HepG2 (cell line): ENCODE measurements at regions not wholly inside any gene's neighbourhood (a gene's known extent, or its start where the extent isn't known, plus 50 kb on each side); places are given as distances from the start of the nearest gene placed in this dataset.
"Not testable (repeated sequence)": the region's sequence is repeated elsewhere in the genome, so short reads cannot be mapped to it uniquely, and the experiment has no call there.

Experiments used
- ATAC-seq: fragments of 200-7000 bp; cut with Tn5 transposase; 3 replicates; pipeline ENCODE4 v1.9.1; 2020; ENCODE audit warnings: mild to moderate bottlenecking, moderate library complexity
- BruUV-seq: library from RNA; stranded (reverse); fragments of 400-500 nt; replicated peaks from 2 replicates; lab custom pipeline; 2021; lab: Mats Ljungman, UMichigan
- CTCF ChIA-PET: fragments of 300-600 bp; formaldehyde crosslinking; extraction: SDS; loops from one replicate; lab custom pipeline; 2021; ENCODE audit warnings: low total read pairs, inconsistent platforms, low intra/inter-chr PET ratio; lab: Yijun Ruan, JAX
- POLR2A ChIA-PET: fragments of 350-600 bp; sonication (Branson Sonifier 250); formaldehyde crosslinking; loops from one replicate; lab custom pipeline; 2020; ENCODE audit warnings: antibody characterized with exemption, inconsistent platforms; lab: Yijun Ruan, JAX
- DNase-seq: peaks from one replicate; pipeline ENCODE4 v3.0.0-alpha.2; 2015; ENCODE audit warnings: low spot score
- FAIRE-seq: peaks from 3 replicates; lab custom pipeline; 2011; peaks lifted over from hg19 to GRCh38; lab: Jason Lieb, UNC
- H2AFZ ChIP-seq: one replicate; pipeline ENCODE4 v1.6.1; 2011; ENCODE audit warnings: low read length, inconsistent platforms
- H3K27ac ChIP-seq: fragments of 300-600 bp; 3 replicates; pipeline ENCODE4 v1.8.0; 2011; ENCODE audit warnings: mixed run types, mild to moderate bottlenecking, mixed read lengths, low read length, inconsistent platforms; ENCODE audit not compliant: insufficient read depth; ENCODE audit errors: extremely low read length
- H3K27me3 ChIP-seq, 2 experiments: fragments of 200-600 bp in 1 of 2; 2 replicates in 1 of 2; 3 replicates in 1 of 2; pipeline versions ENCODE4 v1.6.0 to v1.8.0; 2011; ENCODE audit warnings: low read length in 2 of 2, mild to moderate bottlenecking in 2 of 2, moderate library complexity in 2 of 2, inconsistent platforms in 1 of 2; ENCODE audit not compliant: insufficient read depth in 2 of 2, control insufficient read depth in 1 of 2
- H3K36me3 ChIP-seq, 2 experiments: fragments of 200-600 bp in 1 of 2; replicated peaks in 1 of 2; 2 replicates in 1 of 2; 3 replicates in 1 of 2; pipeline versions ENCODE4 v1.5.1 to v1.8.0; 2011; ENCODE audit warnings: low read length in 2 of 2, inconsistent platforms in 1 of 2; ENCODE audit not compliant: insufficient read depth in 2 of 2, control insufficient read depth in 1 of 2
- H3K4me1 ChIP-seq: 2 replicates; pipeline ENCODE4 v1.5.1; 2012; ENCODE audit warnings: low read length, inconsistent platforms; ENCODE audit not compliant: insufficient read depth
- H3K4me2 ChIP-seq: 2 replicates; pipeline ENCODE4 v1.6.0; 2011; ENCODE audit warnings: low read depth, low read length, inconsistent platforms
- H3K4me3 ChIP-seq, 3 experiments: fragments of 200-600 bp in 1 of 3; sonication (generic), shearing (Covaris generic) in 1 of 3; replicated peaks in 1 of 3; 2 replicates each; pipeline ENCODE4 v1.5.1; 2011 to 2016; ENCODE audit warnings: low read length in 3 of 3, inconsistent platforms in 2 of 3, low read depth in 2 of 3, mild to moderate bottlenecking in 2 of 3, control low read depth in 1 of 3, mixed read lengths in 1 of 3; ENCODE audit not compliant: insufficient read depth in 1 of 3
- H3K79me2 ChIP-seq: one replicate; pipeline ENCODE4 v1.6.1; 2011; ENCODE audit warnings: low read length, inconsistent platforms; ENCODE audit not compliant: insufficient read depth
- H3K9ac ChIP-seq: 2 replicates; pipeline ENCODE4 v1.6.0; 2011; ENCODE audit warnings: mild to moderate bottlenecking, low read depth, low read length, inconsistent platforms; ENCODE audit not compliant: insufficient read depth
- H3K9me3 ChIP-seq: 2 replicates; pipeline ENCODE4 v1.5.1; 2012; ENCODE audit warnings: mild to moderate bottlenecking, low read length
- H4K20me1 ChIP-seq: 2 replicates; pipeline ENCODE4 v1.6.0; 2011; ENCODE audit warnings: inconsistent platforms, mild to moderate bottlenecking, low read length, moderate library complexity; ENCODE audit not compliant: insufficient read depth
- WGBS: methylation state at CpG from one replicate; pipeline ENCODE4 v1.1.6; 2017; ENCODE audit warnings: low lambda C conversion rate; 5-methylcytosine and 5-hydroxymethylcytosine counted together
- in situ Hi-C: cut with HindIII; loops from 2 replicates; pipeline ENCODE4 v1.10.0; 2017; ENCODE audit warnings: low pct_unique_long_range_greater_than_20kb; ENCODE audit not compliant: extremely low pct_ligation_motif_present
- intact Hi-C: fragments of 100-400 bp; cut with micrococcal nuclease; formaldehyde crosslinking; loops from one replicate; pipeline ENCODE4 v1.10.0; 2022; ENCODE audit not compliant: unreplicated experiment

DNA sequence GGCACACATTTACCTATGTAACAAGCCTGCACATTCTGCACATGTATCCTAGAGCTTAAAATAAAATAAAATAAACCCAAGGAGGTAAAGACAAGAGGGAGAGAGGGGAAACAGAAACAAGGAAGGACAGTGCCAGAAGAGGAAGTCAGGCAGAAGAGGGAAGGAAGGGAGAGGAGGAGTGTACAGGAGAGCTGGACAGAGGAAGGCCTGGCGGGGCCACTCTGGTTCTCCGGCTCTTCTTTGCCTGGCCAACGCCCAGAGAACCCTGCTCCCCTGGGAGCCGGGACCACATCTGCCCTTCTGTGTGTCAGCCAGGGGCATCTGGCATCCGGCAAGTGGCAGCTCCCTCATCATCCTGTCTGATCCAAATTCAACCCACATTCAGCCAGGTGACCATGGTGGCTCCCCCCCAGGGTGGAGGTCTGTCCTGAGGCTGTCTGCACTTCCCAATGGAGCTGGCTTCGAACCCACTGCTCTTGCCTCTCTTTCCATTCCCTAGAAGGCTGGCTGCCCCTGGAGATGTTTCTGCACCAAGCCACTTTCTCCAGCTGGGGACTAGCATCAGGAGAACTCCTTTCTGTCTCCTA, 55.5 kb upstream of the RABL2A start:
- WGBS, result 20% methylated on average over 2 of the region's 6 CpGs
- CTCF ChIA-PET, H3K9ac ChIP-seq, H3K4me2 ChIP-seq, H3K4me1 ChIP-seq, H4K20me1 ChIP-seq, H3K36me3 ChIP-seq, intact Hi-C loops, H3K27ac ChIP-seq, DNase-seq, FAIRE-seq, H2AFZ ChIP-seq, BruUV-seq, H3K79me2 ChIP-seq, POLR2A ChIA-PET, in situ Hi-C loops, H3K9me3 ChIP-seq, H3K27me3 ChIP-seq, H3K4me3 ChIP-seq: not testable (repeated sequence)
- ATAC-seq, result peak; percentile 44

DNA sequence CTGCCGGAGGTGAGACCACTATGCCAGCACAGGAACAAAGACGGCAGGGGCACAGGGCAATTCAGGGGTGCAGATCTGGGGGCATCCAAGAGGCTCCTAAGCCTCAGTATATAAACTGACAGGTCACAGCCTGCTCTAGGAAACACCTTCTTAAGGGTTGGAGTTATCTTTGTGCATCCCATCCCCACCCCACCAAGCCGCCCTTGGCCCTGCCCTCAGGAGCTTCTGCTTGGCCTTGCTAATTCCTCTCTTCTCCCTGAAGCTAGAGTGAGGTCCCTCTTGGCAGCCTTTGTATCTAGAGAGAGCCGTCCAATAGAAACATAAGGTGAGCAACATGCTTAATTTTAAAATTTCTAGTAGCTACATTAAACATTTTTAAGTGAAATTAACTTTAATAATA, 51.3 kb upstream of the RABL2A start:
- intact Hi-C loops, H3K27ac ChIP-seq, H3K27me3 ChIP-seq, BruUV-seq, POLR2A ChIA-PET, H3K36me3 ChIP-seq, H2AFZ ChIP-seq, H3K4me3 ChIP-seq, H3K9ac ChIP-seq, H3K4me2 ChIP-seq, in situ Hi-C loops, ATAC-seq, H3K4me1 ChIP-seq, H4K20me1 ChIP-seq, H3K9me3 ChIP-seq, FAIRE-seq, CTCF ChIA-PET, H3K79me2 ChIP-seq, DNase-seq: not testable (repeated sequence)
- 42% methylated on average over 3 of the region's 4 CpGs for WGBS

- H3K27me3 ChIP-seq, H3K9me3 ChIP-seq, H3K4me3 ChIP-seq, BruUV-seq, H2AFZ ChIP-seq, H3K9ac ChIP-seq, DNase-seq, ATAC-seq, intact Hi-C loops, POLR2A ChIA-PET, H4K20me1 ChIP-seq, H3K36me3 ChIP-seq, H3K27ac ChIP-seq, H3K4me1 ChIP-seq, H3K79me2 ChIP-seq, in situ Hi-C loops, FAIRE-seq, CTCF ChIA-PET, H3K4me2 ChIP-seq: not testable (repeated sequence)
- 49% methylated on average over 8 of the region's 8 CpGs for WGBS
These were observed 50.7 kb upstream of the RABL2A start for GRCh38 chr2:113576353-113576752.
